GM12875 (cell line): ENCODE measurements at regions not wholly inside any gene's neighbourhood (a gene's known extent, or its start where the extent isn't known, plus 50 kb on each side); places are given as distances from the start of the nearest gene placed in this dataset.

Source experiments
- H3K4me3 ChIP-seq: one replicate; pipeline ENCODE4 v1.5.1; 2011; ENCODE audit warnings: low read depth, low read length, control low read depth
- TF ChIP-seq, protein P1 (sequence below): IDR thresholded peaks from 2 replicates; pipeline ENCODE4 v1.5.1; 2011; ENCODE audit warnings: low read depth, mild to moderate bottlenecking, control low read depth, inconsistent platforms, low read length, moderate library complexity, borderline replicate concordance; ENCODE audit not compliant: insufficient read depth

DNA sequence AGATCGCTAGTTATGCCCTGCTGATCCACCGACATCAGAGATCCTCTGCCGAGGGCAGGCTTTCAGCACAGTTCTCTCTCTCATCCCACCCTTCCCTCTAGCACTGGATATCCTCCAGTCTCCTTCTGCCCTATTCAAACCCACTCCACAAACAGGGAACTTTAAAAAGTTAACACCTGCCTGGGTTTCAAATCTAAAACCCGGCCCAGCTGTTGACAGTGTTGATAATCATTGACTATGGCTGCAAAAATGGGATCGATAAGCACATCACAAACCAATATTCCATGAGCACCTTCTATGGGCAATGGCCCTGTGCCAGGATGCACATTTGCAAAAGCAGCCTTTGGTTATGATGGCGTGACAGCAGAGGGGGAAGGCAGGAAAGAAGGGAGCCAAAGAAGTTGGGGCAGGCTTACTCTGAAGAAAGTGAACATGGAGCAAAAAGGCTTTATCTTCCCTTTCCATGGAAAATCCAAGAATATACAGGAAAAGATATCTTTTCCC, 482.3 kb upstream of the KLHL29 start:
- no peak overlapping the region for H3K4me3 ChIP-seq
- TF ChIP-seq, protein P1, sequence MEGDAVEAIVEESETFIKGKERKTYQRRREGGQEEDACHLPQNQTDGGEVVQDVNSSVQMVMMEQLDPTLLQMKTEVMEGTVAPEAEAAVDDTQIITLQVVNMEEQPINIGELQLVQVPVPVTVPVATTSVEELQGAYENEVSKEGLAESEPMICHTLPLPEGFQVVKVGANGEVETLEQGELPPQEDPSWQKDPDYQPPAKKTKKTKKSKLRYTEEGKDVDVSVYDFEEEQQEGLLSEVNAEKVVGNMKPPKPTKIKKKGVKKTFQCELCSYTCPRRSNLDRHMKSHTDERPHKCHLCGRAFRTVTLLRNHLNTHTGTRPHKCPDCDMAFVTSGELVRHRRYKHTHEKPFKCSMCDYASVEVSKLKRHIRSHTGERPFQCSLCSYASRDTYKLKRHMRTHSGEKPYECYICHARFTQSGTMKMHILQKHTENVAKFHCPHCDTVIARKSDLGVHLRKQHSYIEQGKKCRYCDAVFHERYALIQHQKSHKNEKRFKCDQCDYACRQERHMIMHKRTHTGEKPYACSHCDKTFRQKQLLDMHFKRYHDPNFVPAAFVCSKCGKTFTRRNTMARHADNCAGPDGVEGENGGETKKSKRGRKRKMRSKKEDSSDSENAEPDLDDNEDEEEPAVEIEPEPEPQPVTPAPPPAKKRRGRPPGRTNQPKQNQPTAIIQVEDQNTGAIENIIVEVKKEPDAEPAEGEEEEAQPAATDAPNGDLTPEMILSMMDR, result no peak

DNA sequence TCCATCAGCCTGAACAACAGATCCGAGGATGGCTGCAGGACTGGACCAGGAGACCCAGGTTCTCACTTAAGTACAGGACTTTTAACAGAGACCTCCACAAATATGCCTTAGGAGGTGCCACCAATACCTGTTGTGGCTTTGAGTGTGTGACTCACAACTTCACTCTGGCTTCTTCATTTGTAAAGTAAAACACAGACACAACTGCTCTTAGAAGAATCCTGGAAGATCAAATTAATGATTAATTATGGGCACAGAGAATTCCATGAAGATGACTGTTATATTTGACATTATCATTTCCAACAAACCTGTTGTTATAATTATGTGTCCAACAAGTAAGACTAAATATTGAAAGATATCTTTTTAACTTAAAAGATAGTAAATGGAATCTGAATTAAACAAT, 481.4 kb upstream of the KLHL29 start:
- TF ChIP-seq, protein P1, result no peak
- no peak overlapping the region for H3K4me3 ChIP-seq

DNA sequence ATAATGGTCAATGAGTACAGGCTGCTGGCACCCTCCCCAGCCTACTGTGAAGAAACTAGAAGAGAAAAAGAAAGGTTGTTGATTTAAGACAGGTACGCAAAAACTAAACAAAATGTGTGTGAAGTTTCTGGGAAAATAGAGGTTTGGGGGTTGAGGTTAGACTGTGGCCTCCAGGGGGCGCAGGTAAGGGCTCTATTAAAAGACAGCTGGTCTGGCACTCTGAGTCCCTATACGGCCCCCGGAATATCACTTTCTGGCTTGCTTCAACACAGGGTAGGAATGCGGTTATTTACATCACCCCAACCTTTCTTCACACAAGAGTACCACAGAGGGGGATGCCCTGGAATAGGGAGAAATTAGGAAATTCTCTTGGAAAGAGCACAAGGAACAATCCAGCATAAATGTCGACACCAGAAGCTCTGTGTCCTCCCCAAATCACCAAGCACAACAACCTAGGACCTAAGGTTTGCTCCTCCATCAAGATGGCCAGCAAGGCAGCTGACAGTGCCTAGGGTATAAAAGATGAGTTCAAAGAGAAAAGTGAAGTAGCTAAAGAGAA, 480.8 kb upstream of the KLHL29 start:
- TF ChIP-seq, protein P1, result peak; percentile 63
- no peak overlapping the region for H3K4me3 ChIP-seq

DNA sequence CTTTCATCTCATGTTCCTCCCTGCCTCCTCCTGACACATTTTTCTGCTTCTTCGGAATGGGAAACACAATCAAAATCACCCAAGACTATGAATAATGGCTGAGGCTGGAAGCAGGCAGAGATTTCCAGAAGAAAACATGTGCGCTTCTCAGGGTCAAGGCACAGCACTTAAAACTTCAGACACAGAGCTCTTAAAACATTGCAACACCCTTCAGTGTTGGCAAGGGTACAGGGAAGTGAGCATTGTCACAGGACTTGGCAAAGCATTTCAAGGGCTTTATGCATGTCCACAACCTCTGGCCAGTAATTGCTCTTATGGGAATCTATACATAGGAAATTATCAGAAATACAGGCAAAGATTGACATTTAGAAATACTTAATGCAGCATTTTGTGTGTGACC, 477.6 kb upstream of the KLHL29 start:
- TF ChIP-seq, protein P1, result no peak
- H3K4me3 ChIP-seq, result no peak overlapping the region

DNA sequence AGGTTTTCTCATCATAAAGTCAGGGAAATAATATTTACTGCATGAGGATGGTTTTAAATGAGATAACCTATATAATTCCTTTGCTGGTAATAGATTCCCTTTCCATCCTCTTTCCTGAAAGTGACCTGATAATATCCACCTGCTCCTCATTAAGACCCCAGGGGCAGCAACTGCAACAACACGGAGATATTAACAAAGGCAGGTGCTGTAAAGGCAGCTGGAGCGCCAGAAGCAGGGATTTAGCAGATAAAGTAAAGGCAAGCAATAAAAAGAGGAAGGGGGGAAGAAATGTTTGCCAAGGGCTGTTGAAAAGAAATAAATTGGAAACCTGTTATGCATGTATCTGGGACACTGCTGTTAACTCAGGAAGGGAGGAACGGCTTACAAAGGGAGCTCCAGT, 472.6 kb upstream of the KLHL29 start:
- H3K4me3 ChIP-seq, result no peak overlapping the region
- TF ChIP-seq, protein P1, result no peak

DNA sequence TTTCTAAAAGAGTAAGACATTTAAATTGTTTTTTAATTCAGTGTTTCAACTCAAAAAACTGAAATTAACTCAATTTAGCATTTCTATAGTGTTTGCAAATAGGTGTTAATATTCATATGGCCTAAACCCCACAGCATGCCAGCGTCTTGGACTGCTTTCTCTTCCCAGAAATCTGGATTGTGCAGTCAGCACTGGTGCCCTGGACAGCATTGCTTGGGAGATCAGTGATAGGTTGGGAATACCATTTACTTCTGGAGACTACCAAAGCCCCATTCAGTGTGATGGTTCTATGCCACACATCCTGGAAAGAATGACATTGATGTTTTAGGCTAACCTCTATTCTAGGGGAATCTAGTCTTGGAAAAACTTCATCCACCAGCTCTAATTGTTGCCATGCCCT, 455.0 kb upstream of the KLHL29 start:
- TF ChIP-seq, protein P1, result no peak
- H3K4me3 ChIP-seq, result no peak overlapping the region

DNA sequence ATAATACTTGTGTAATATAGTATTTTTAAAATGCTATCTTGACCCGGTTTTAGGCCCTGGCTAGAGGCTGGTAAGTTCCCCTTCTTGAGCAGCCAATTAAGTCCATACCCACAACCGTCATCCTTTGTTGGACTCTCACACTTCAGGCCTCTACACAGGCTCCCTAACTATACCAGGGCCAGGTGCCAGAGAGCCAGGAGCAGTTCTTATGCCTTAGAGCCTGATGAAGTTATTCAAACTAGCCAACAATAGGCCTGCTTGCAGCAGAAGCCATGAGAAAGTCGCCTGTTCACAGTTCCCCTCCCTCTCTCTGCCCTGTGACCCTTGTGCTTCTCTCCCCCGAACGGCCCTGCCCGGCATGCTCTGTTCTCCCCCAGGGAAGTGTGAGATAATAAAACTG, 454.2 kb upstream of the KLHL29 start:
- no peak overlapping the region for H3K4me3 ChIP-seq
- TF ChIP-seq, protein P1, result no peak
